ENCODE measurements at regions not wholly inside any gene's neighbourhood (a gene's known extent, or its start where the extent isn't known, plus 50 kb on each side); places are given as distances from the start of the nearest gene placed in this dataset.

GRCh38 chr16:86090461-86091170 is 191.7 kb downstream of the IRF8 start:
- H3K9me2 ChIP-seq (replicated peaks; ENCODE audit: insufficient read depth, low read length) = no peaks in the 10 kb centered on the region
- no peak for DNase-seq
- peaks cover 39% of the 10 kb centered on the region for H3K27me3 ChIP-seq (replicated peaks; ENCODE audit: insufficient read depth, low read length)
- H3K4me3 ChIP-seq (ENCODE audit: low read length) = no peak overlapping the region
- no peak overlapping the region for H3K27ac ChIP-seq (ENCODE audit: low read length)
- no peaks in the 10 kb centered on the region for H3K79me2 ChIP-seq (ENCODE audit: low read length)
- H3K9ac ChIP-seq (ENCODE audit: low read length) = no peak overlapping the region
- no peak overlapping the region for H3K4me2 ChIP-seq (ENCODE audit: low read depth, low read length)
- no peaks in the 10 kb centered on the region for H3F3A ChIP-seq (ENCODE audit: insufficient read depth, low read length)
- H2AFZ ChIP-seq (ENCODE audit: low read length) = no peak overlapping the region
- H4K20me1 ChIP-seq (ENCODE audit: insufficient read depth, low read length) = no peaks in the 10 kb centered on the region
- TF ChIP-seq CTCF (IDR thresholded peaks at IDR 0.05; ENCODE audit: low read length) (no peak), EZH2 (optimal IDR thresholded peaks at IDR 0.05; ENCODE audit: low read depth, low read length) (no peak), EZH2phosphoT487 (IDR thresholded peaks at IDR 0.05; ENCODE audit: low read length) (no peak)
- no peaks in the 10 kb centered on the region for H3K9me3 ChIP-seq (replicated peaks; ENCODE audit: insufficient read depth, low read length)
- no peaks in the 10 kb centered on the region for H3K4me1 ChIP-seq (ENCODE audit: low read length)
- H3K36me3 ChIP-seq (replicated peaks; ENCODE audit: insufficient read depth, low read length) = no peaks in the 10 kb centered on the region

GRCh38 chr16:86091976-86092375 is 193.0 kb downstream of the IRF8 start:
- H3K4me3 ChIP-seq (ENCODE audit: low read length) = no peak overlapping the region
- H3F3A ChIP-seq (ENCODE audit: insufficient read depth, low read length) = no peaks in the 10 kb centered on the region
- H3K9ac ChIP-seq (ENCODE audit: low read length) = no peak overlapping the region
- H3K4me2 ChIP-seq (ENCODE audit: low read depth, low read length) = no peak overlapping the region
- H2AFZ ChIP-seq (ENCODE audit: low read length) = no peak overlapping the region
- no peaks in the 10 kb centered on the region for H3K79me2 ChIP-seq (ENCODE audit: low read length)
- no peaks in the 10 kb centered on the region for H3K9me2 ChIP-seq (replicated peaks; ENCODE audit: insufficient read depth, low read length)
- H3K9me3 ChIP-seq (replicated peaks; ENCODE audit: insufficient read depth, low read length) = no peaks in the 10 kb centered on the region
- no peak overlapping the region for H3K27ac ChIP-seq (ENCODE audit: low read length)
- no peaks in the 10 kb centered on the region for H4K20me1 ChIP-seq (ENCODE audit: insufficient read depth, low read length)
- no peaks in the 10 kb centered on the region for H3K36me3 ChIP-seq (replicated peaks; ENCODE audit: insufficient read depth, low read length)
- TF ChIP-seq EZH2phosphoT487 (IDR thresholded peaks at IDR 0.05; ENCODE audit: low read length) (no peak), EZH2 (optimal IDR thresholded peaks at IDR 0.05; ENCODE audit: low read depth, low read length) (no peak), CTCF (IDR thresholded peaks at IDR 0.05; ENCODE audit: low read length) (no peak)
- no peaks in the 10 kb centered on the region for H3K4me1 ChIP-seq (ENCODE audit: low read length)
- H3K27me3 ChIP-seq (replicated peaks; ENCODE audit: insufficient read depth, low read length) = peaks cover 37% of the 10 kb centered on the region
- no peak for DNase-seq

GRCh38 chr16:86092586-86093480 is 193.9 kb downstream of the IRF8 start:
- Histone ChIP-seq H3F3A (ENCODE audit: insufficient read depth, low read length) (no peaks in the 10 kb centered on the region), H3K27me3 (replicated peaks; ENCODE audit: insufficient read depth, low read length) (peaks cover 37% of the 10 kb centered on the region), H3K9me2 (replicated peaks; ENCODE audit: insufficient read depth, low read length) (no peaks in the 10 kb centered on the region), H3K9ac (ENCODE audit: low read length) (no peak overlapping the region), H4K20me1 (ENCODE audit: insufficient read depth, low read length) (no peaks in the 10 kb centered on the region), H3K79me2 (ENCODE audit: low read length) (no peaks in the 10 kb centered on the region), H3K36me3 (replicated peaks; ENCODE audit: insufficient read depth, low read length) (no peaks in the 10 kb centered on the region), H3K4me2 (ENCODE audit: low read depth, low read length) (no peak overlapping the region), H3K27ac (ENCODE audit: low read length) (no peak overlapping the region), H3K9me3 (replicated peaks; ENCODE audit: insufficient read depth, low read length) (no peaks in the 10 kb centered on the region), H2AFZ (ENCODE audit: low read length) (no peak overlapping the region), H3K4me1 (ENCODE audit: low read length) (no peaks in the 10 kb centered on the region), H3K4me3 (ENCODE audit: low read length) (no peak overlapping the region)
- TF ChIP-seq EZH2phosphoT487 (IDR thresholded peaks at IDR 0.05; ENCODE audit: low read length) = no peak
- TF ChIP-seq EZH2 (optimal IDR thresholded peaks at IDR 0.05; ENCODE audit: low read depth, low read length) = no peak
- DNase-seq = no peak
